22Rv1 (cell line): ENCODE measurements at regions not wholly inside any gene's neighbourhood (a gene's known extent, or its start where the extent isn't known, plus 50 kb on each side); places are given as distances from the start of the nearest gene placed in this dataset.

Source experiments
- ZFX ChIP-seq: fragments of 450-650 bp; IDR thresholded peaks from 2 replicates; pipeline ENCODE4 v1.6.1; 2017; ENCODE audit warnings: antibody characterized with exemption, borderline replicate concordance
- TF ChIP-seq, protein P1 (sequence below): fragments of 450-650 bp; IDR thresholded peaks from 2 replicates; pipeline ENCODE4 v1.5.1; 2017; ENCODE audit warnings: mild to moderate bottlenecking

DNA sequence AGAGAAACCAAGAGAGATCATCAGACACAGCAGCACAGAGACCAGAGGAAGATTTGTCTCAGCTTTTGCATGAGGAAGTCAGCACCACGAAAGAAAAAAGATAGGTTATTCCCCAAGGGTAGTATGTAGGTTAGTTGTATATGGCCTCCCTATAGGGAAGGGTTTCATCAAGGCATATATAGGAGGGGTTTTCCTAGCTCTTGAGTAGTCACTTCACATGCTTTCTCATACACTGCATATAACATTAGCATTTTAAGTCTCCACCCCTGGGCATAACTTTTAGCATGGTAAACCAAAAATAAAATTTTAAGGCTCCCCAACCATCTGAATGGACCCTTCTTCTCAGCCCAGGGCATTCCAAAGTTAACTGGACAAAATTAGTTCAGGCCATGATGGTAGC, 1571.6 kb upstream of the ACO1 start:
- TF ChIP-seq, protein P1, sequence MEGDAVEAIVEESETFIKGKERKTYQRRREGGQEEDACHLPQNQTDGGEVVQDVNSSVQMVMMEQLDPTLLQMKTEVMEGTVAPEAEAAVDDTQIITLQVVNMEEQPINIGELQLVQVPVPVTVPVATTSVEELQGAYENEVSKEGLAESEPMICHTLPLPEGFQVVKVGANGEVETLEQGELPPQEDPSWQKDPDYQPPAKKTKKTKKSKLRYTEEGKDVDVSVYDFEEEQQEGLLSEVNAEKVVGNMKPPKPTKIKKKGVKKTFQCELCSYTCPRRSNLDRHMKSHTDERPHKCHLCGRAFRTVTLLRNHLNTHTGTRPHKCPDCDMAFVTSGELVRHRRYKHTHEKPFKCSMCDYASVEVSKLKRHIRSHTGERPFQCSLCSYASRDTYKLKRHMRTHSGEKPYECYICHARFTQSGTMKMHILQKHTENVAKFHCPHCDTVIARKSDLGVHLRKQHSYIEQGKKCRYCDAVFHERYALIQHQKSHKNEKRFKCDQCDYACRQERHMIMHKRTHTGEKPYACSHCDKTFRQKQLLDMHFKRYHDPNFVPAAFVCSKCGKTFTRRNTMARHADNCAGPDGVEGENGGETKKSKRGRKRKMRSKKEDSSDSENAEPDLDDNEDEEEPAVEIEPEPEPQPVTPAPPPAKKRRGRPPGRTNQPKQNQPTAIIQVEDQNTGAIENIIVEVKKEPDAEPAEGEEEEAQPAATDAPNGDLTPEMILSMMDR: no peak
- no peak for TF ChIP-seq ZFX
